Smooth muscle cell (in vitro differentiated cells): ENCODE measurements at regions not wholly inside any gene's neighbourhood (a gene's known extent, or its start where the extent isn't known, plus 50 kb on each side); places are given as distances from the start of the nearest gene placed in this dataset.

Source experiments
- DNase-seq: peaks from one replicate; lab custom pipeline; 2025; ENCODE audit not compliant: unreplicated experiment; lab: John Stamatoyannopoulos, UW
- H2AFZ ChIP-seq: fragments of 200-600 bp; sonication (generic); 2 replicates; pipeline ENCODE4 v1.6.0; 2016; ENCODE audit warnings: antibody characterized with exemption, low read depth, mild to moderate bottlenecking
- H3F3A ChIP-seq: fragments of 200-600 bp; sonication (generic); 2 replicates; pipeline ENCODE4 v1.6.0; 2017; ENCODE audit warnings: antibody characterized with exemption, low read depth
- H3K27ac ChIP-seq: fragments of 200-600 bp; sonication (generic); 2 replicates; pipeline ENCODE4 v1.5.1; 2016; ENCODE audit warnings: low read depth, mild to moderate bottlenecking
- H3K27me3 ChIP-seq: fragments of 200-600 bp; sonication (generic); 2 replicates; pipeline ENCODE4 v1.6.1; 2016; ENCODE audit warnings: low read depth, mild to moderate bottlenecking
- H3K36me3 ChIP-seq: fragments of 200-600 bp; sonication (generic); 2 replicates; pipeline ENCODE4 v1.5.1; 2016; ENCODE audit warnings: low read depth
- H3K4me1 ChIP-seq: fragments of 200-600 bp; sonication (generic); 2 replicates; pipeline ENCODE4 v1.5.1; 2016; ENCODE audit warnings: low read depth
- H3K4me2 ChIP-seq: fragments of 200-600 bp; sonication (generic); 2 replicates; pipeline ENCODE4 v1.6.0; 2016; ENCODE audit warnings: mild to moderate bottlenecking
- H3K4me3 ChIP-seq: fragments of 200-600 bp; sonication (generic); 2 replicates; pipeline ENCODE4 v1.5.1; 2016; ENCODE audit warnings: mild to moderate bottlenecking
- H3K79me2 ChIP-seq: fragments of 200-600 bp; sonication (generic); 2 replicates; pipeline ENCODE4 v1.6.0; 2016; ENCODE audit warnings: low read depth, mild to moderate bottlenecking
- H3K9ac ChIP-seq: fragments of 200-600 bp; sonication (generic); 2 replicates; pipeline ENCODE4 v1.6.0; 2016; ENCODE audit warnings: low read depth
- H3K9me3 ChIP-seq: fragments of 200-600 bp; sonication (generic); replicated peaks from 2 replicates; pipeline ENCODE4 v1.5.1; 2016; ENCODE audit warnings: low read depth
- H4K20me1 ChIP-seq: fragments of 200-600 bp; sonication (generic); 2 replicates; pipeline ENCODE4 v1.6.0; 2016; ENCODE audit warnings: low read depth
- WGBS: methylation state at CpG from one replicate; pipeline ENCODE4 v1.1.7; 2016; ENCODE audit warnings: low lambda C conversion rate; 5-methylcytosine and 5-hydroxymethylcytosine counted together
- TF ChIP-seq, protein P1 (sequence below): fragments of 200-600 bp; sonication (generic); IDR thresholded peaks from 2 replicates; pipeline ENCODE4 v1.5.1; 2017; ENCODE audit warnings: borderline replicate concordance, mild to moderate bottlenecking, antibody characterized with exemption; ENCODE audit not compliant: insufficient read depth, poor library complexity, severe bottlenecking

DNA sequence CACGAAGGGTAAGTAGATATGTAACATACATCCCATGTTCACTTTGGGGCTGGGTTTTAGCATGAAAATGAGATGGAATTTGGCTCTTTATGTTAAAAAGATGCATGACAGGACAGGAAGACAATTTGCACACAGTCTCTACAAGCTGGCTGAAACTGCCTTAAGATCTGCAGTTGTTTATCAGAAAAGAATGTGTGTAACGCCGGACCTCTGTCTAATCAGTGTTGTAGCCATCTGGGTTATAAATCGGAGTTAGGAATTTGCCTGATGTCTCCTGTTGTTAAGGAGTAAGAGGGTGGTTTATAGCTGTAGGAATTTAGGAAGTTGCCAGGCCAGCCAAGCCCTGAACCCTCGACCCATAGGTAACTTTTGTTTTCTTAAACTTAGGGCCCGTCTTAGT lies 562.9 kb upstream of the FAT1 start:
- no peaks in the 10 kb centered on the region for H3K4me1 ChIP-seq
- H3K36me3 ChIP-seq: no peaks in the 10 kb centered on the region
- no peak overlapping the region for H3K4me3 ChIP-seq
- peak overlapping the region; percentile 11 for H3K4me2 ChIP-seq
- H3F3A ChIP-seq: no peaks in the 10 kb centered on the region
- H3K9me3 ChIP-seq: no peaks in the 10 kb centered on the region
- no peak overlapping the region for H3K27ac ChIP-seq
- no peaks in the 10 kb centered on the region for H4K20me1 ChIP-seq
- H3K79me2 ChIP-seq: no peaks in the 10 kb centered on the region
- whole genome bisulfite sequencing: 31% methylated on average over 6 of the region's 6 CpGs
- no peak overlapping the region for H3K9ac ChIP-seq
- TF ChIP-seq, protein P1, sequence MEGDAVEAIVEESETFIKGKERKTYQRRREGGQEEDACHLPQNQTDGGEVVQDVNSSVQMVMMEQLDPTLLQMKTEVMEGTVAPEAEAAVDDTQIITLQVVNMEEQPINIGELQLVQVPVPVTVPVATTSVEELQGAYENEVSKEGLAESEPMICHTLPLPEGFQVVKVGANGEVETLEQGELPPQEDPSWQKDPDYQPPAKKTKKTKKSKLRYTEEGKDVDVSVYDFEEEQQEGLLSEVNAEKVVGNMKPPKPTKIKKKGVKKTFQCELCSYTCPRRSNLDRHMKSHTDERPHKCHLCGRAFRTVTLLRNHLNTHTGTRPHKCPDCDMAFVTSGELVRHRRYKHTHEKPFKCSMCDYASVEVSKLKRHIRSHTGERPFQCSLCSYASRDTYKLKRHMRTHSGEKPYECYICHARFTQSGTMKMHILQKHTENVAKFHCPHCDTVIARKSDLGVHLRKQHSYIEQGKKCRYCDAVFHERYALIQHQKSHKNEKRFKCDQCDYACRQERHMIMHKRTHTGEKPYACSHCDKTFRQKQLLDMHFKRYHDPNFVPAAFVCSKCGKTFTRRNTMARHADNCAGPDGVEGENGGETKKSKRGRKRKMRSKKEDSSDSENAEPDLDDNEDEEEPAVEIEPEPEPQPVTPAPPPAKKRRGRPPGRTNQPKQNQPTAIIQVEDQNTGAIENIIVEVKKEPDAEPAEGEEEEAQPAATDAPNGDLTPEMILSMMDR: no peak
- no peak overlapping the region for H2AFZ ChIP-seq
- DNase-seq: no peak
- H3K27me3 ChIP-seq: no peaks in the 10 kb centered on the region

DNA sequence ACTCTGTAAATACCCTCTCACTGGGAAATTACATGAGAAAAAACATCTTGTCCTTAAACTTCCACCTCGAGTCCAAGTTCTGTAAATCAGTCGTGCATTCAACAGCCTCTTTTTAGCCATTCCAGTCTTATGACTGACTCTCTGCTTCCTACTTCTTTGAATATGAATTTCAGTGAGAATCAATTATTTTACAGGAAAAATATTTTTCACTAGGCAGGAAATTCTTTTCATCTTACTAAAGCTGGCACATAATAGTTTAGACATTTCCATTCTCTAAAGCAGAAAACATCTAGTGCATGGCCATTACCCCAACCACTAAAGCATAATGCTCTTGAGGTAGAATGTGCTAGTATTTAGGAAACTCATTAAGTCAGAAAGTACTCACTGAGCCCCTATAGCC lies 565.7 kb upstream of the FAT1 start:
- Histone ChIP-seq H4K20me1 (no peaks in the 10 kb centered on the region), H3K4me2 (no peak overlapping the region), H3K36me3 (no peaks in the 10 kb centered on the region), H3K9me3 (no peaks in the 10 kb centered on the region), H3F3A (no peaks in the 10 kb centered on the region), H3K79me2 (no peaks in the 10 kb centered on the region), H3K4me3 (no peak overlapping the region), H2AFZ (no peak overlapping the region), H3K27ac (no peak overlapping the region), H3K27me3 (no peaks in the 10 kb centered on the region), H3K4me1 (no peaks in the 10 kb centered on the region), H3K9ac (no peak overlapping the region)
- TF ChIP-seq, protein P1: no peak
- DNase-seq: no peak
- WGBS: 48% methylated on average over 2 of the region's 2 CpGs

DNA sequence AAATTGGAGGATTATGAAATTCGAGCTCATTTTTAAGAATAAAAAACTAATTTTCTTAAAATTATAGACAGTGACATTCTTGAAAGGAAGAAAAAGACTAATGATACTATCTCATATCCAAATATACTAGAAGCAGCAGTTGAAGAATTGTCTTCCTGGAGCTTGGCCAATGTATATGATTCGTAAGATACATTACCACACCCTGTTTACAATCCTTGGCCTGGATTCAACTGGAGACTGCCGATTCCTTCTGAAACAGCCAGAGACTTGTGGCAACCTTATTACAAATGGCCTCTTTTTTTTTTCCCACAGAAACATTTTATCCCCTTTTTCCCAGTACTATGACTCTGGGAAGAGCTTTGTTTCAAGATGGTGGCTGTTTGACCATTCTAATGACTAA lies 571.2 kb upstream of the FAT1 start:
- no peak overlapping the region for H2AFZ ChIP-seq
- H4K20me1 ChIP-seq: no peaks in the 10 kb centered on the region
- H3K4me3 ChIP-seq: no peak overlapping the region
- 91% methylated on average over 3 of the region's 3 CpGs for WGBS
- no peak overlapping the region for H3K27ac ChIP-seq
- H3K36me3 ChIP-seq: no peaks in the 10 kb centered on the region
- H3K9me3 ChIP-seq: no peaks in the 10 kb centered on the region
- H3K9ac ChIP-seq: no peak overlapping the region
- TF ChIP-seq, protein P1: no peak
- no peaks in the 10 kb centered on the region for H3F3A ChIP-seq
- no peaks in the 10 kb centered on the region for H3K4me1 ChIP-seq
- DNase-seq: no peak
- no peak overlapping the region for H3K4me2 ChIP-seq
- no peaks in the 10 kb centered on the region for H3K79me2 ChIP-seq
- no peaks in the 10 kb centered on the region for H3K27me3 ChIP-seq

DNA sequence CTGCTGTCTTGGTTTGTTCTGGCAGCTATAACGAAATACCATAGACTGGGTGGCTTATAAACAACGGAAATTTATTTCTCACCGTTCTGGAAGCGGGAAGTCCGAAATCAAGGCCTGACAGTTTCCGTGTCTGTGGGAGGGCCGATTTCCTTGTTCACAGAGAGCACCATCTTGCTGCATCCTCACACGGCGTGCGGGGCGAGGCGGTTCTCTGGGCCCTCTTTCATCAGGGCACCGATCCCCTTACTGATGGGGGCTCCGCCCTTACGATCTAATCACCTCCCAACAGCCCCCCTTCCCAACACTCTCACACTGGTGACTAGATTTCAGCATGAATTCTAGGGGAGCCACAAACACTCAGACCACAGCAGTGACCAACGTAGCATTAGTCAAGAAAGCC lies 578.3 kb upstream of the FAT1 start:
- Histone ChIP-seq H4K20me1 (no peaks in the 10 kb centered on the region), H2AFZ (no peak overlapping the region), H3K4me3 (no peak overlapping the region), H3K27me3 (no peaks in the 10 kb centered on the region), H3K4me2 (no peak overlapping the region), H3K4me1 (no peaks in the 10 kb centered on the region), H3K79me2 (no peaks in the 10 kb centered on the region), H3K9me3 (no peaks in the 10 kb centered on the region), H3K9ac (no peak overlapping the region), H3F3A (no peaks in the 10 kb centered on the region), H3K36me3 (no peaks in the 10 kb centered on the region), H3K27ac (no peak overlapping the region)
- WGBS: 99% methylated on average over 16 of the region's 16 CpGs
- TF ChIP-seq, protein P1: no peak
- DNase-seq: no peak
